ENCODE measurements at regions not wholly inside any gene's neighbourhood (a gene's known extent, or its start where the extent isn't known, plus 50 kb on each side); places are given as distances from the start of the nearest gene placed in this dataset.

DNA sequence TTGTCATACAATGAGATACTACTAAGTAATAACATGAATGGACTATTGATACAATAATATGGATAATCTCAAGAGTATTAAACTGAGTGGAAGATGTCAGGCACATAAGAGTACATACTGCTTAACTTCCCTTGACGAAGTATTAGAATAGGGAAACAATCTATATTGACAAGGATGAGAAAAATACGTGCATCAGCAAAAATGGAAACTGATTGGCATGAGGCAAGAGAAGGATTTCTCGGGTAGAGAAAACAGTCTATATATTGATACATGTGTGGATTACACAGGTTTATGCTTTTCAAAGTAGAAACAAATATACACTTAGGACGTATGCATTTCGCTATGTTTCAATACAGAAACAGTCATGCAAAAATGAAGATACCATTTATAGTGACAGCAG lies 57.4 kb downstream of the PRR20E start:
- Mint-ChIP-seq H3K27me3 (ENCODE audit: low read depth) (no peaks in the 10 kb centered on the region), H3K4me3 (ENCODE audit: unreplicated experiment) (no peak overlapping the region), H3K4me1 (ENCODE audit: low read depth) (no peaks in the 10 kb centered on the region), H3K27ac (ENCODE audit: unreplicated experiment) (no peak overlapping the region), H3K36me3 (ENCODE audit: low read depth) (no peaks in the 10 kb centered on the region), H3K9me3 (ENCODE audit: low read depth) (no peaks in the 10 kb centered on the region)
- TF ChIP-seq, protein P1, sequence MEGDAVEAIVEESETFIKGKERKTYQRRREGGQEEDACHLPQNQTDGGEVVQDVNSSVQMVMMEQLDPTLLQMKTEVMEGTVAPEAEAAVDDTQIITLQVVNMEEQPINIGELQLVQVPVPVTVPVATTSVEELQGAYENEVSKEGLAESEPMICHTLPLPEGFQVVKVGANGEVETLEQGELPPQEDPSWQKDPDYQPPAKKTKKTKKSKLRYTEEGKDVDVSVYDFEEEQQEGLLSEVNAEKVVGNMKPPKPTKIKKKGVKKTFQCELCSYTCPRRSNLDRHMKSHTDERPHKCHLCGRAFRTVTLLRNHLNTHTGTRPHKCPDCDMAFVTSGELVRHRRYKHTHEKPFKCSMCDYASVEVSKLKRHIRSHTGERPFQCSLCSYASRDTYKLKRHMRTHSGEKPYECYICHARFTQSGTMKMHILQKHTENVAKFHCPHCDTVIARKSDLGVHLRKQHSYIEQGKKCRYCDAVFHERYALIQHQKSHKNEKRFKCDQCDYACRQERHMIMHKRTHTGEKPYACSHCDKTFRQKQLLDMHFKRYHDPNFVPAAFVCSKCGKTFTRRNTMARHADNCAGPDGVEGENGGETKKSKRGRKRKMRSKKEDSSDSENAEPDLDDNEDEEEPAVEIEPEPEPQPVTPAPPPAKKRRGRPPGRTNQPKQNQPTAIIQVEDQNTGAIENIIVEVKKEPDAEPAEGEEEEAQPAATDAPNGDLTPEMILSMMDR (IDR thresholded peaks at IDR 0.05): no peak
- no peak for DNase-seq (ENCODE audit: low spot score)

DNA sequence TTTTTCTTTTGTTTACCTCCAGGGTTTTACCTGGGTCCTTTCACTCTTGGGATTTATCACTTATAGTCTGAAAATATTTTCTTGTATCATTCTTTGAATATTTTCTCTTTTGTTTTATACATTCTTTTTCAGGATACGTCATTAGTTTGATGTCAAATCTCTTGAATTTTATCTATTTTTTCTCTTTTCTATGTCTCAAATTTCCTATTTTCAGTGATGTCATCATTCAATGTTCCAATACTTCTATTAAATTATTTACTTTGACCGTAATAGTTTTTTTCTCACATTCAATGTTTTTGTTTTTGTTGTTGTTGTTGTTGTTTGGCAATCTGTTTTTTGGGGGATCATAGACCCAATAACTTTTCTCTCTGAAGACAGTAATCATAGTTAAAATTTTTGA lies 83.5 kb downstream of the PRR20E start:
- TF ChIP-seq, protein P1 (IDR thresholded peaks at IDR 0.05): no peak
- H3K4me3 Mint-ChIP-seq (ENCODE audit: unreplicated experiment): no peak overlapping the region
- H3K27me3 Mint-ChIP-seq (ENCODE audit: low read depth): peaks cover 5% of the 10 kb centered on the region
- H3K4me1 Mint-ChIP-seq (ENCODE audit: low read depth): no peaks in the 10 kb centered on the region
- no peaks in the 10 kb centered on the region for H3K9me3 Mint-ChIP-seq (ENCODE audit: low read depth)
- no peak overlapping the region for H3K27ac Mint-ChIP-seq (ENCODE audit: unreplicated experiment)
- DNase-seq (ENCODE audit: low spot score): no peak
- no peaks in the 10 kb centered on the region for H3K36me3 Mint-ChIP-seq (ENCODE audit: low read depth)

DNA sequence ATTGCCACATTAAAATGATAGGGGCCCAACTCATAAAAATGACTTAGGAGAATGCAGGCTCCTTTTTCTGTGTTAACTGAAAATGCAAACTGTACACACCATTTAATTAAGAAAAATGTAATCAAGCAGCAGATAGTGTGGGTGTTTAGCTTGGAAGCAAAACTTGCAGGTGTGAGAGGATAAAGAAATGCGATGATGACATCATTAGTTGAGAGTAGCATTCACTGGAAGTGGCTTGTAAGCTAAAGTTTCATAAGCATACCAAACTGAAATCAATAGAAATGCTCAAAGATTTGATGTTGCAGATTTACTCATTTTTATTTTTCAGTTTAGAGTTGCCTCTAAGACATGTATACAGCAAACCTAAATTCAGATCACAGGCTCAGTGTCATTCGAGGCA lies 86.6 kb downstream of the PRR20E start:
- H3K4me3 Mint-ChIP-seq (ENCODE audit: unreplicated experiment): no peak overlapping the region

DNA sequence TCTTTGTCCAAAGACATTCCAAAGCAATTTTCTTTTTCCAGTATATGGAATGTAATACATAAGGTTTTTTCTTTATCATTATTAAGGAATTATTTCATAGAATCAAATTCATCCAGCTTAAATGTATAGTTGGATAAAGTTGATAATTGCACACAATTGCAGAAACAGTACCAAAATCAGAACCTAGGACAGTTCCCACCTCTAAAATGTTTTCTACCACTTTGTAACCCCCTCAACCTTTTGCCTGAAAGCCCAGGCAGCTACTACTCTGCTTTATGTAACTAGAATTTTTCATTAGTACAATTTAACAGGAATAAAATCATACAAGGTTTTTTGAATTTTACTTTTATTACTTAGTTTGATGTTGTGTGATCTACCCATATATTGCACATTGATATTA lies 98.0 kb downstream of the PRR20E start:
- DNase-seq (ENCODE audit: low spot score): no peak
- H3K36me3 Mint-ChIP-seq (ENCODE audit: low read depth): no peaks in the 10 kb centered on the region

More for the DNA sequence above, 86.6 kb downstream of the PRR20E start:
- TF ChIP-seq, protein P1 (IDR thresholded peaks at IDR 0.05): no peak
- H3K27me3 Mint-ChIP-seq (ENCODE audit: low read depth): peaks cover 5% of the 10 kb centered on the region
- no peak for DNase-seq (ENCODE audit: low spot score)
- no peaks in the 10 kb centered on the region for H3K36me3 Mint-ChIP-seq (ENCODE audit: low read depth)
- no peak overlapping the region for H3K27ac Mint-ChIP-seq (ENCODE audit: unreplicated experiment)
- no peaks in the 10 kb centered on the region for H3K9me3 Mint-ChIP-seq (ENCODE audit: low read depth)
- no peaks in the 10 kb centered on the region for H3K4me1 Mint-ChIP-seq (ENCODE audit: low read depth)

DNA sequence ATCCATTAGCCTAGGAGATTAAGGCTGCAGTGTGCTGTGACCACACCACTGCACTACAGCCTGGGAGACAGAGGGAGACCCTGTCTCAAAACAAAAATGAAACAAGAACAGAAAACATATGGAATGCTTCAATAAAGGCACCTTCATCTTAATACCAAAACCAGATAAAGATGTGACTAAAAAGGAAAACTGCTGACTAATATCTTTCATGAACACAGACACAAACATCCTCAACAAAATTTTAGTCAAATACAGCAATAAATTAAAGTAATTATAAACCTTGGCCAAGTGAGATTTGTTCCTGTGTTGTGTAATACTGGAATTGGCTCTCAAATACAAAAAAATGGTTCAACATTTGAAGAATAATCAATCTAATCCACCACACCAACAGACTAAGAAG lies 103.5 kb downstream of the PRR20E start:
- Mint-ChIP-seq H3K27ac (ENCODE audit: unreplicated experiment) (no peak overlapping the region), H3K4me1 (ENCODE audit: low read depth) (no peaks in the 10 kb centered on the region), H3K9me3 (ENCODE audit: low read depth) (peaks cover 15% of the 10 kb centered on the region), H3K4me3 (ENCODE audit: unreplicated experiment) (no peak overlapping the region), H3K36me3 (ENCODE audit: low read depth) (no peaks in the 10 kb centered on the region), H3K27me3 (ENCODE audit: low read depth) (no peaks in the 10 kb centered on the region)
- TF ChIP-seq, protein P1 (IDR thresholded peaks at IDR 0.05): no peak
- no peak for DNase-seq (ENCODE audit: low spot score)

More for the DNA sequence above, 98.0 kb downstream of the PRR20E start:
- Mint-ChIP-seq H3K4me1 (ENCODE audit: low read depth) (no peaks in the 10 kb centered on the region), H3K27me3 (ENCODE audit: low read depth) (no peaks in the 10 kb centered on the region), H3K4me3 (ENCODE audit: unreplicated experiment) (no peak overlapping the region), H3K27ac (ENCODE audit: unreplicated experiment) (no peak overlapping the region), H3K9me3 (ENCODE audit: low read depth) (peaks cover 19% of the 10 kb centered on the region)
- TF ChIP-seq, protein P1 (IDR thresholded peaks at IDR 0.05): no peak
